ENCODE measurements at regions not wholly inside any gene's neighbourhood (a gene's known extent, or its start where the extent isn't known, plus 50 kb on each side); places are given as distances from the start of the nearest gene placed in this dataset.

- DNase-seq (ENCODE audit: low read depth, low spot score), result no peak
Observed at GRCh38 chr6:169969372-169970099, 218.1 kb downstream of the ERMARD start.

DNA sequence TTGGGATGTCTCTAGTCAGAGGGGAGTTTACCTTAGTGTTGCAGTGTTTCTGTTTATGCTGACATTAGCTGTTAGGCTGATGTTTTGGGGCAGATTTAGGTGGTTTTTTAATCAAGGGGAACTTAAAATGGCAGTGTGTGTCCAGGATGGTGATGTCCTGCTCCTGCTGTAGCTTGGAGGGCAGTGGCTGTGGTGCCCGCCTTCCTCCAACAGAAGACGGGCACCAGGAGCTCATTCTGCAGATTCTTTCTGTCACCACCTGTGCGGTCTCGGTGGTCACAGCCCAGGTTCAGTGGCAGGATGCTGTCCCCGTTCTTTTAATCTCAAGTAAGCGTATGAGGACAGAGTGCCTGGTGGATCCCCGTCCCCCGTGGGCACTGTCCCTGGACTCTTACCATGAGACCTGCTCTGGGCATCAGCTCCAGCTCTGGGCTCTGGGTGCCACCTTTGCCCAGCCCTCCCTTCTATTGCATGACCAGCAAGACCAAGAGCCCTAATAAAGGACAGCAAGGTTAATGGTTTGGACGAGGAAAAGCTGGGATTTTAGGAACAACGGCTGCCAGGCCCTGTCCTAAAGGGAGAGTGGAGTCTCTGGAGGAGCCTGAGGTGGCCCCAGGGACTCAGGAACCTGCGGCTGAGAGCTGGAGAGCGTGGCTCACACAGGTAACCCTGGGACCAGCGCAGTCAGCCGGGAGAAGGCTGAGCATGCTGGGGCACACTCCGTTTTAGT is 217.3 kb downstream of the ERMARD start:
- no peak for DNase-seq (ENCODE audit: low read depth, low spot score)

DNA sequence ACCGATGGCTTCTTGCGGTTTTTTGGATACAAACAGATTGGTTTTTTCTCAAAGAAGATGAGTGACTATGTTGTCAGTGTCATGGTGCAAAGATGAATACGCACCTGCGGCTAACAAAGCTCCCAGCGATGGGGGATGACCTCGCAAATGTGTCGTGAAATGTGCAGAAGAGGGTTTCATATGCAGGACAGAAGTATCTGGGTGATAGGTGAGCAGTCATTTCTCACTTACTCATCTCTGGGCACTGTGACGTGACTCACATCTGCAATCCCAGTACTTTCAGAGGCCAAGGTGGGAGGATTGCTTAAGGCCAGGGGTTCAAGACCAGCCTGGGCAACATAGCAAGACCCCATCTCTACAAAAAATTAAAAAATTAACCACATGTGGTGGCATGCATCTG is 216.3 kb downstream of the ERMARD start:
- no peak for DNase-seq (ENCODE audit: low read depth, low spot score)

GRCh38 chr6:169966312-169967181 is 215.1 kb downstream of the ERMARD start:
- no peak for DNase-seq (ENCODE audit: low read depth, low spot score)

GRCh38 chr6:169965657-169966311 is 214.4 kb downstream of the ERMARD start:
- DNase-seq (ENCODE audit: low read depth, low spot score), result no peak

DNA sequence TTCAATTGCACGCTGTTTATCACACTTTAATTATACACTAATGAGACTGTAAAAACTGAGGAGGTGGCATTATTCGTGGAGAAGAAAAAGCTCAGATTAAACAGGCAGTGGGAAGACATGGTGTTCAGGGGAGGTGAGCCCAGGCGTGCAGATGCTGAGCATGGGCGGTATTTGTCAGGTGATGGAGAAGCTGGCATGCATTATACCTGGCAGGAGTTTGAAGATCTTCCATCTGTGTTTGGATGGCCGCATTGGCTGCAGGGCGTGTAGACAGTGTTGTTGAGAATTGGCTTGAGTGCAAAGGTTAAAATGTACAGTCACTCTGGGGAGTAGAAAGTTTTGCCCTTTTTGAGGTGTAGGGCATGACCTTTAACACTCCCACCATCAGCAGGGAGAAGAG is 213.8 kb downstream of the ERMARD start:
- no peak for DNase-seq (ENCODE audit: low read depth, low spot score)

DNA sequence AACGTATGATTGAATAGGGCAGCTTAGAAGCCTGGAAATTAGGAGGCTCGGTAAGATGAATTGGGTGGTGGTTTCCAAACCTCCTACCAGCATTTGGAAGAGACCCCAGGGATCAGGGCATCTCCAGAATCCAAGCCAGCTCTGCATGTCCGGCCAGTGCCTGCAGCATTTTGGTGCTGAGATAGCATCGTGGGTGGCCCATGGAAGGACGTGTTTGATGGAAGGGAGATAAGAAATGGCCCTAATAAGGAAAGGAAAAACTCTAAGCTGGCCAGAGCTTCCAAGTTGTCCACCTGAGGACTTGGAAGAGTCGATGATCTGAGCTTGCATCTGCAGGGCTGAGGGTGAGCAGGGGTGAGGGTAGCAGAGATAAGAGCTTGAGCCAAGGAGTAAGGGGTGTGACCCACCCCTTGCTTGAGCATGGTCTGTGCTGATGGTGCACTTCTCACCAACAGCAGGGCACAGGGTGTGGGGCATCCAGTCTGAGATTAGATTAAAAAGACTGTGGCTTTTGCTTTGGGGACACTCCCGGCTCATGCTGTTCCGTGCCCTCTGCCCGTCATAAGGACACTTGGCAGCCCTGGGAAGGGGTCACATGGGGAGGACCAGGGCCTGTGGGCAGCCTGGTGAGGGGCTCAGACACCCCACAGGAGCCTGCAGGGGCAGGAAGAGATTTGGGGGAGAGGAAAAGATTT is 213.2 kb downstream of the ERMARD start:
- DNase-seq (ENCODE audit: low read depth, low spot score), result no peak

DNA sequence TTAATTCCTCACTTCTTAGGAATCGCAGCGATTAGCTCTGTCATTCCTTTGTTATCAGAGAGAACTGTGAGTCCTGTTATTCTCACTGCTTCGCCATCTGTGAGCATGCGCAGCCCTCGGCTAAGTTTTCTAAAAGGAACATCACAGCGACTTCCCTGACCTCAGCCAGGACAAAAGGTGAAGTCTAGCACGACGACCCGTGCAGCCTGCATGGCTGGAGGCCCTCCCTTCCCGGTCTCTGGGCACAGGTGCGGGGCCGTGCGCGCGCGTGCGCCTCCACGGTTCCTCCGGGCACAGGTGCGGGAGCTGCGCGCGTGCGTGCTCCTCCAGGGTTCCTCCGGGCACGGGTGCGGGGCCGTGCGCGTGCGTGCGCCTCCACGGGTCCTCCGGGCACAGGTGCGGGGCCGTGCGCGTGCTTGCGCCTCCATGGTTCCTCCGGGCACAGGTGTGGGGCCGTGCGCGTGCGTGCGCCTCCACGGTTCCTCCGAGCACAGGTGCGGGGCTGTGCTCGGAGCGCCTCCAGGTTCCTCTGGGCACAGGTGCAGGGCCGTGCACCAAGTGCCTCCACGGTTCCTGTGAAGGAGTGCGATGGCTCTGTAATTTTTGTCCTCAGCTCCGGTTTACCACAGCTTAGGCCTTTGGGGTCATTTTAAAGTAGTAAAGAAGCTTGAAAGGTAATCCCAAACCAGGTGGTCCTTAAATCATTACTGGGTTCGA is 212.3 kb downstream of the ERMARD start:
- no peak for DNase-seq (ENCODE audit: low read depth, low spot score)

DNA sequence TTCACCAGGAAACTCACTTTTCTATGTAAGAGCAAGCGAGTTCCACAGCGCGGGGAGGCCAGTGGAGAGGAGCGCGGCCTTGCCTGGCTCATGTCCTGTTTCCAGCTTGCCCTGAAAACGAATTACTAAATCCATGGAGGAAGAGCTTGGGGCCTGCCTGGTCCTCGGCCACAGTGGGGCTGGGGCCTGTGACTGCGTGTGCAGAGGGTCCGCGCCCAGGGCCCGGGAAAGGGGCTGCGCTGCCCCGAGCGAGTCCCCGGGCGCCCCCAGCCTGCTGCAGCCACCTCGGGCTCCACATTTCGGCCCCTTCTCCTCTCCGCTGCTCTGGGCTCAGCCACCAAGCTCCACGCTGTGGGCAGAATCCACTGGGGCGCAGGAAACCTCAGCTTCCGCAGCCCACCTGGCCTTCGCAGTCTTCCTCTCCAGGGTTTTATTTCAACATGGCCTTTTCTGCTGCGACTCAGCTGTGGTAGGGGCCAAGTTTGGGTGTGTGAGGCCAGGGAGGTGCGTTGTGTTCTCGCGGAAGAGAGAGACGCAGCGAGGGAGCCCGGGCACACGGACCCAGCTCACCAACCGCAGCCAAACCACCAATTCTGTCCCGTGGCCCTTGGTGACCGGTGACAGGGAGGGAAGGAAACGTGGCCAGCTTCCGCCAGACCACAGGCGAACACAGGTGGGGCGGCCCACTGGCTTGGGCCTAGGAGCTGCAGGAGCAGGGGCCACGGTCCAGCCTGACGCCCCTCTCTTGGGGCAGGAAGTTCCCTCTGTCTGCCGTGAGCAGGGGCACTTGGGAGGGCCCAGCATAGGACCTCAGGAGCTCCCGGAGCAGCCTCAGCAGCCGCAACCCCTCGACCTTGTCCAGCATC is 211.4 kb downstream of the ERMARD start:
- DNase-seq (ENCODE audit: low read depth, low spot score), result no peak

DNA sequence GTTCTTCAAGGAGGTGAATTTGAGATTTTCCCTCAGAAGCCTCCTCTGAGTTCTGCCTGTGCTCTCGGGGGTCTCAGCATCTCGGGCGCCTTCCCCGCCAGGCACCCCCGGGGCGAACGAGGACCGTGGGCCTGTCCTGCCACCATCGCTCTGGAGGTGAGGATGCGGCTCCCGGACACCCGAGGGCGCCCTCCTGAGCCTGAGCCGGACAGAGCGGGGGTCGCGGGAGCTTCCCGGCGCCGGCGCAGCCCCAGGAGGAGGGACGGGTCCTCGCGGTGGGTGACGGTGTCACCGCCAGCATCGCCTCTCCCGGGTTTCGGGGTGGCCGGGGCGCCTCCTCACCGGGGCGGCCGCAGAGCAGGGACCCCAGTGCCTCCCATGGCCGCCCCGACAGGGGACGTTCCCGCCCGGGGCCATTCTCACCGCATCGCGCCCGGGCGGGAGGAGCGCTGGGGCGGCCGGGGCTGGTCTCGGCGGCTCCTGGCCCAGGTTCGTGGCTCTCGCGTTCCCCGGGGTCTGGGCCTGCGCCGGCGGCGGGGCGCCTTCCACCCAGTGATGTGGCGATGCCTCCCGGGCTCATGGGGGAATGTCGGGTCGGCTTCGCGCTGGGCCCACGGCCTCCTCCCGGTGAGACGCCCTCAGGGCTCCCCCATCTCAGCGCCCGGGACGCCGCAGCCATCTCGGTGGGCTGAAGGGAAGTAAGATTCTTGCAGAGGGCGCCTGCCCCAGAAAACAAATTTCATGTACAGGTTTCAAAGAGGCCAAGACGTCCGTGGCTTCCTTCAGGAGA is 210.5 kb downstream of the ERMARD start:
- DNase-seq (ENCODE audit: low read depth, low spot score), result no peak

GRCh38 chr6:169960886-169961611 is 209.6 kb downstream of the ERMARD start:
- DNase-seq (ENCODE audit: low read depth, low spot score), result no peak

DNA sequence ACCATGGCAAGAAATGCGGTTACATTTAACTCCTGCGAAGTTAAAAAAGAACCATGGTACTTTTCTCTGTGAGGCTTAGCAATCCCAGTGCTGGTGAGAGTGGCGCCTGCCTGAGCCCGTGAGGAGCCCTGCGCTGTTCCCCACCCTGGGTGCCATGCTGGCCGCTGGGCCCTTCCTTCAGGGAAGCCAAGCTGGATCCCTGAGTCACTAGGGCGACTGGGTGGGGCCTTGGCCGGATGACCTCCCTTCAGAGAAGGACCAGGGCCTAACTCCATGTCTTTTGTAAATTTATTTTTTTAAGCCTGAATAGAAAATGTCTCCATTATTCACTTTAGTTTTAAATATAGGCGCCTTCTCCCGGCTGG is 209.1 kb downstream of the ERMARD start:
- no peak for DNase-seq (ENCODE audit: low read depth, low spot score)

GRCh38 chr6:169960003-169960344 is 208.6 kb downstream of the ERMARD start:
- no peak for DNase-seq (ENCODE audit: low read depth, low spot score)

GRCh38 chr6:169959136-169960002 is 207.9 kb downstream of the ERMARD start:
- no peak for DNase-seq (ENCODE audit: low read depth, low spot score)

DNA sequence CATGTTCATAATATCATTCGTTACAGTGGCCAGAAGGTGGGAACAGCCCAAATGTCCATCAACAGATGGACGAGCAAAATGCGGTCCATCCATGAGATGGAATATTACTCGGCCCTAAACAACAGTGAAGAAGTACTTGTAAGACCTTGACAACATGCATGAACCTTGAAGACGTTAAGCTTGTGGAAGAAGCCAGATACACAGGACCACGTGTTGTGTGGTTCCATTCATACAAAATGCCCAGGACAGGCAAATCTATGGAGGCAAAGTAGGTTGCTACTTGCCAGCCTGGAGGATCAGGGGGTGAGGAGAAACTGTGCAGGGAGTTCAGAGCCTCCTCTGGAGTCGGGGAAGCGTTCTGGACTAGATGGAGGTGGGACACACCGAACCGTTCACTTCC is 207.1 kb downstream of the ERMARD start:
- no peak for DNase-seq (ENCODE audit: low read depth, low spot score)

DNA sequence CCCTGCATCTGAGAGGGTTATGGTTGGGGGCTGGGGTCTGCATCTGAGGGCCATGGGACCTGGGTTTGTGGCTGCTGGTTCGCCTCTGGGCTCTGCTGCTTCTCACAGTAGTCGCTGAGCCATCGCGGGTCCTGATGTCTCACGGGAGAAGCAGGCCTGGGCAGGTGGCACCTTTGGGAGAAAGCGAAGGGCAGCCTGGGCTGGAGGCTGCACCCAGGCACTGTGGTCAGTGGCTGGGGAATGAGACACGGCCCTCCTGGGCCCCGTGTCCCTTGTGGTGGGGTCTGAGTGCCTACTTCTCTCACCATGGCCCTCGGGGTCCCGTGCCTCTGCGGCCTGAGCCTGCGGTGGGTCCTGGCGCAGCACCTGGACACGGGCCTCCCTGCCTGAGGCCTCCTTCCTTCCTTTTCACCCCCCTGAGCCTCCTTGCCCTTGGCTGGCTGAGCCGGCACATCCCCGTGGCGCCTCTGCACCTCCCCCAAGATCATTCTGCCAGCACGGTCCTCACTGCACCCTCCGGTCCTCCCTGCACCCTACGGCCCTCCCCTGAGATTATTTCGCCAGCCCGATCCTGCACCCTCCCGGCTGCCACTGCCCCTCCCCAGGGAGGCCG is 206.0 kb downstream of the ERMARD start:
- DNase-seq (ENCODE audit: low read depth, low spot score), result no peak

- no peak for DNase-seq (ENCODE audit: low read depth, low spot score)
Observed at GRCh38 chr6:169956580-169956979, 205.2 kb downstream of the ERMARD start.
